GM23338 (cell line): ENCODE measurements at regions not wholly inside any gene's neighbourhood (a gene's known extent, or its start where the extent isn't known, plus 50 kb on each side); places are given as distances from the start of the nearest gene placed in this dataset.

Experiments used
- ATAC-seq: fragments of 200-7000 bp; cut with Tn5 transposase; 3 replicates; pipeline ENCODE4 v1.9.1; 2020
- DNase-seq: peaks from one replicate; pipeline ENCODE4 v3.0.0-alpha.2; 2015; ENCODE audit warnings: low spot score
- H2AFZ ChIP-seq: fragments of 200-600 bp; sonication (generic); 2 replicates; pipeline ENCODE4 v1.8.0; 2016; ENCODE audit warnings: antibody characterized with exemption, mild to moderate bottlenecking, moderate library complexity
- H3F3A ChIP-seq: fragments of 200-600 bp; sonication (generic); replicated peaks from 2 replicates; pipeline ENCODE4 v1.8.0; 2017; ENCODE audit warnings: antibody characterized with exemption, mixed run types, low read depth
- H3K27ac ChIP-seq: fragments of 200-600 bp; sonication (generic); 2 replicates; pipeline ENCODE4 v1.6.1; 2016; ENCODE audit warnings: low read depth
- H3K27me3 ChIP-seq: fragments of 200-600 bp; sonication (generic); 2 replicates; pipeline ENCODE4 v1.8.0; 2016; ENCODE audit warnings: mild to moderate bottlenecking, mixed run types, moderate library complexity; ENCODE audit not compliant: insufficient read depth
- H3K36me3 ChIP-seq: fragments of 200-600 bp; sonication (generic); 2 replicates; pipeline ENCODE4 v1.8.0; 2016; ENCODE audit warnings: mild to moderate bottlenecking; ENCODE audit not compliant: insufficient read depth
- H3K4me1 ChIP-seq: fragments of 200-600 bp; sonication (generic); 2 replicates; pipeline ENCODE4 v1.8.0; 2016; ENCODE audit warnings: mild to moderate bottlenecking, moderate library complexity; ENCODE audit not compliant: insufficient read depth
- H3K4me2 ChIP-seq: fragments of 200-600 bp; sonication (generic); 2 replicates; pipeline ENCODE4 v1.7.1; 2017; ENCODE audit warnings: mixed run types
- H3K4me3 ChIP-seq: fragments of 200-600 bp; sonication (generic); 2 replicates; pipeline ENCODE4 v1.6.1; 2016; ENCODE audit warnings: mixed run types
- H3K79me2 ChIP-seq: fragments of 200-600 bp; sonication (generic); replicated peaks from 2 replicates; pipeline ENCODE4 v1.8.0; 2017; ENCODE audit warnings: mild to moderate bottlenecking; ENCODE audit not compliant: insufficient read depth
- H3K9me2 ChIP-seq: fragments of 200-600 bp; sonication (generic); 2 replicates; pipeline ENCODE4 v1.8.0; 2017; ENCODE audit not compliant: insufficient read depth
- H4K20me1 ChIP-seq: fragments of 200-600 bp; sonication (generic); replicated peaks from 2 replicates; pipeline ENCODE4 v1.8.0; 2017; ENCODE audit warnings: mild to moderate bottlenecking; ENCODE audit not compliant: insufficient read depth
- H3K27ac Mint-ChIP-seq: 2 replicates; pipeline ENCODE4 v1.8.0; 2020; ENCODE audit warnings: inconsistent platforms, mild to moderate bottlenecking, moderate library complexity, mixed read lengths
- H3K27me3 Mint-ChIP-seq: 3 replicates; pipeline ENCODE4 v1.8.0; 2022; ENCODE audit warnings: low read depth, mild to moderate bottlenecking, moderate library complexity, mixed read lengths, inconsistent platforms; ENCODE audit not compliant: insufficient read depth, poor library complexity
- H3K36me3 Mint-ChIP-seq: 3 replicates; pipeline ENCODE4 v1.8.0; 2021; ENCODE audit warnings: low read depth, mild to moderate bottlenecking, inconsistent platforms, moderate library complexity, mixed read lengths
- H3K4me1 Mint-ChIP-seq: 3 replicates; pipeline ENCODE4 v1.8.0; 2020; ENCODE audit warnings: mild to moderate bottlenecking, inconsistent platforms, mixed read lengths
- H3K4me3 Mint-ChIP-seq: 3 replicates; pipeline ENCODE4 v1.8.0; 2021; ENCODE audit warnings: moderate library complexity, mild to moderate bottlenecking, inconsistent platforms, mixed read lengths
- H3K9me3 Mint-ChIP-seq: 3 replicates; pipeline ENCODE4 v1.8.0; 2020; ENCODE audit warnings: moderate library complexity, mild to moderate bottlenecking, inconsistent platforms, mixed read lengths
- CREB1 ChIP-seq: fragments of 250-450 bp; sonication (Bioruptor Pico); IDR thresholded peaks from 2 replicates; pipeline ENCODE4 v1.5.0; 2020; ENCODE audit warnings: low read depth, mild to moderate bottlenecking, moderate library complexity
- EZH2 ChIP-seq: fragments of 200-600 bp; sonication (generic); IDR thresholded peaks from one replicate; pipeline ENCODE4 v1.8.0; 2017; ENCODE audit warnings: antibody characterized with exemption, mild to moderate bottlenecking, low read depth; ENCODE audit not compliant: unreplicated experiment
- EZH2phosphoT487 ChIP-seq: fragments of 200-600 bp; sonication (generic); IDR thresholded peaks from one replicate; pipeline ENCODE4 v1.8.1; 2018; ENCODE audit warnings: antibody characterized with exemption; ENCODE audit not compliant: unreplicated experiment
- JUNB ChIP-seq: IDR thresholded peaks from one replicate; pipeline ENCODE4 v1.6.1; 2016; ENCODE audit warnings: antibody characterized with exemption; ENCODE audit not compliant: unreplicated experiment
- NANOG ChIP-seq: IDR thresholded peaks from 2 replicates; pipeline ENCODE4 v1.6.1; 2016; ENCODE audit warnings: antibody characterized with exemption, borderline replicate concordance
- POLR2AphosphoS5 ChIP-seq: IDR thresholded peaks from 2 replicates; pipeline ENCODE4 v1.6.1; 2016; ENCODE audit warnings: antibody characterized with exemption, low read depth
- STAT1 ChIP-seq: IDR thresholded peaks from one replicate; pipeline ENCODE4 v1.6.1; 2016; ENCODE audit warnings: antibody characterized with exemption; ENCODE audit not compliant: unreplicated experiment
- ZNF114 ChIP-seq: fragments of 250-450 bp; sonication (Bioruptor Pico); IDR thresholded peaks from 2 replicates; pipeline ENCODE4 v1.5.0; 2020; ENCODE audit warnings: mild to moderate bottlenecking, moderate library complexity
- ZNF331 ChIP-seq: fragments of 250-450 bp; sonication (Bioruptor Pico); IDR thresholded peaks from 2 replicates; pipeline ENCODE4 v1.5.0; 2020; ENCODE audit warnings: low read depth, mild to moderate bottlenecking, moderate library complexity
- TF ChIP-seq, protein P1 (sequence below): fragments of 250-450 bp; sonication (Bioruptor Pico); IDR thresholded peaks from 2 replicates; pipeline ENCODE4 v1.5.0; 2020; ENCODE audit warnings: mild to moderate bottlenecking, moderate library complexity
- TF ChIP-seq, protein P2 (sequence below): IDR thresholded peaks from 2 replicates; pipeline ENCODE4 v1.6.1; 2016; ENCODE audit warnings: antibody characterized with exemption
- TF ChIP-seq, protein P3 (sequence below): IDR thresholded peaks from one replicate; pipeline ENCODE4 v1.6.1; 2018; ENCODE audit warnings: antibody characterized with exemption; ENCODE audit not compliant: unreplicated experiment
- TF ChIP-seq, protein P4 (sequence below), 2 experiments: fragments of 200-600 bp in 1 of 2; sonication (generic) in 1 of 2; conservative IDR thresholded peaks; 2 replicates each; pipeline versions ENCODE4 v1.5.1 to v1.6.1; 2016 to 2017; ENCODE audit warnings: antibody characterized with exemption in 2 of 2, low read depth in 2 of 2, mild to moderate bottlenecking in 2 of 2, moderate library complexity in 1 of 2

DNA sequence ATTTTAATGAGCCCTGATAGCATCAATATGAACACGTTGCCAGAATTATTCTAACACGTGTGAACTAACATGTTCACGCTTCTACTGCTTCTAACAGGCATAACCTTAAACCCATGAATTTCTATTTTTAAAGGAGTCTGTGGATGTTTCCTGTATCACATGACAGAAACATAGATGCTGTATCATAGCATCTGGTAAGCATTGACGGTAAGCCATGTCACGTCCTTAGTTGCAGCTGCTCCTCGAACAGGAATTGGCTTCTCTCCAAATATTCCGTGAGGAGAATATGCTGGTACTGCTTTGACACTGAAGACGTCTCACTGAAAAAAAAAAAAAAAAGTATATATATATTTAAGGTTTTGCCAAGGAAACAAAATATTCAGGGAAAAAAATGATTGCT lies 105.1 kb upstream of the MXRA5 start:
- H3K79me2 ChIP-seq = no peaks in the 10 kb centered on the region
- Mint-ChIP-seq H3K27ac (no peak overlapping the region), H3K36me3 (no peaks in the 10 kb centered on the region), H3K27me3 (no peaks in the 10 kb centered on the region), H3K9me3 (peaks cover 2% of the 10 kb centered on the region; the same call in 1 of the 3 replicates), H3K4me3 (no peak overlapping the region), H3K4me1 (no peaks in the 10 kb centered on the region)
- H2AFZ ChIP-seq = no peak overlapping the region
- ATAC-seq (no peak), DNase-seq (no peak)
- no peaks in the 10 kb centered on the region for H3K27me3 ChIP-seq
- H3K4me1 ChIP-seq = no peaks in the 10 kb centered on the region
- H4K20me1 ChIP-seq = no peaks in the 10 kb centered on the region
- no peak overlapping the region for H3K4me3 ChIP-seq
- H3K36me3 ChIP-seq = no peaks in the 10 kb centered on the region
- H3K9me2 ChIP-seq = no peaks in the 10 kb centered on the region
- H3F3A ChIP-seq = no peaks in the 10 kb centered on the region
- no peak overlapping the region for H3K27ac ChIP-seq
- TF ChIP-seq, protein P1, sequence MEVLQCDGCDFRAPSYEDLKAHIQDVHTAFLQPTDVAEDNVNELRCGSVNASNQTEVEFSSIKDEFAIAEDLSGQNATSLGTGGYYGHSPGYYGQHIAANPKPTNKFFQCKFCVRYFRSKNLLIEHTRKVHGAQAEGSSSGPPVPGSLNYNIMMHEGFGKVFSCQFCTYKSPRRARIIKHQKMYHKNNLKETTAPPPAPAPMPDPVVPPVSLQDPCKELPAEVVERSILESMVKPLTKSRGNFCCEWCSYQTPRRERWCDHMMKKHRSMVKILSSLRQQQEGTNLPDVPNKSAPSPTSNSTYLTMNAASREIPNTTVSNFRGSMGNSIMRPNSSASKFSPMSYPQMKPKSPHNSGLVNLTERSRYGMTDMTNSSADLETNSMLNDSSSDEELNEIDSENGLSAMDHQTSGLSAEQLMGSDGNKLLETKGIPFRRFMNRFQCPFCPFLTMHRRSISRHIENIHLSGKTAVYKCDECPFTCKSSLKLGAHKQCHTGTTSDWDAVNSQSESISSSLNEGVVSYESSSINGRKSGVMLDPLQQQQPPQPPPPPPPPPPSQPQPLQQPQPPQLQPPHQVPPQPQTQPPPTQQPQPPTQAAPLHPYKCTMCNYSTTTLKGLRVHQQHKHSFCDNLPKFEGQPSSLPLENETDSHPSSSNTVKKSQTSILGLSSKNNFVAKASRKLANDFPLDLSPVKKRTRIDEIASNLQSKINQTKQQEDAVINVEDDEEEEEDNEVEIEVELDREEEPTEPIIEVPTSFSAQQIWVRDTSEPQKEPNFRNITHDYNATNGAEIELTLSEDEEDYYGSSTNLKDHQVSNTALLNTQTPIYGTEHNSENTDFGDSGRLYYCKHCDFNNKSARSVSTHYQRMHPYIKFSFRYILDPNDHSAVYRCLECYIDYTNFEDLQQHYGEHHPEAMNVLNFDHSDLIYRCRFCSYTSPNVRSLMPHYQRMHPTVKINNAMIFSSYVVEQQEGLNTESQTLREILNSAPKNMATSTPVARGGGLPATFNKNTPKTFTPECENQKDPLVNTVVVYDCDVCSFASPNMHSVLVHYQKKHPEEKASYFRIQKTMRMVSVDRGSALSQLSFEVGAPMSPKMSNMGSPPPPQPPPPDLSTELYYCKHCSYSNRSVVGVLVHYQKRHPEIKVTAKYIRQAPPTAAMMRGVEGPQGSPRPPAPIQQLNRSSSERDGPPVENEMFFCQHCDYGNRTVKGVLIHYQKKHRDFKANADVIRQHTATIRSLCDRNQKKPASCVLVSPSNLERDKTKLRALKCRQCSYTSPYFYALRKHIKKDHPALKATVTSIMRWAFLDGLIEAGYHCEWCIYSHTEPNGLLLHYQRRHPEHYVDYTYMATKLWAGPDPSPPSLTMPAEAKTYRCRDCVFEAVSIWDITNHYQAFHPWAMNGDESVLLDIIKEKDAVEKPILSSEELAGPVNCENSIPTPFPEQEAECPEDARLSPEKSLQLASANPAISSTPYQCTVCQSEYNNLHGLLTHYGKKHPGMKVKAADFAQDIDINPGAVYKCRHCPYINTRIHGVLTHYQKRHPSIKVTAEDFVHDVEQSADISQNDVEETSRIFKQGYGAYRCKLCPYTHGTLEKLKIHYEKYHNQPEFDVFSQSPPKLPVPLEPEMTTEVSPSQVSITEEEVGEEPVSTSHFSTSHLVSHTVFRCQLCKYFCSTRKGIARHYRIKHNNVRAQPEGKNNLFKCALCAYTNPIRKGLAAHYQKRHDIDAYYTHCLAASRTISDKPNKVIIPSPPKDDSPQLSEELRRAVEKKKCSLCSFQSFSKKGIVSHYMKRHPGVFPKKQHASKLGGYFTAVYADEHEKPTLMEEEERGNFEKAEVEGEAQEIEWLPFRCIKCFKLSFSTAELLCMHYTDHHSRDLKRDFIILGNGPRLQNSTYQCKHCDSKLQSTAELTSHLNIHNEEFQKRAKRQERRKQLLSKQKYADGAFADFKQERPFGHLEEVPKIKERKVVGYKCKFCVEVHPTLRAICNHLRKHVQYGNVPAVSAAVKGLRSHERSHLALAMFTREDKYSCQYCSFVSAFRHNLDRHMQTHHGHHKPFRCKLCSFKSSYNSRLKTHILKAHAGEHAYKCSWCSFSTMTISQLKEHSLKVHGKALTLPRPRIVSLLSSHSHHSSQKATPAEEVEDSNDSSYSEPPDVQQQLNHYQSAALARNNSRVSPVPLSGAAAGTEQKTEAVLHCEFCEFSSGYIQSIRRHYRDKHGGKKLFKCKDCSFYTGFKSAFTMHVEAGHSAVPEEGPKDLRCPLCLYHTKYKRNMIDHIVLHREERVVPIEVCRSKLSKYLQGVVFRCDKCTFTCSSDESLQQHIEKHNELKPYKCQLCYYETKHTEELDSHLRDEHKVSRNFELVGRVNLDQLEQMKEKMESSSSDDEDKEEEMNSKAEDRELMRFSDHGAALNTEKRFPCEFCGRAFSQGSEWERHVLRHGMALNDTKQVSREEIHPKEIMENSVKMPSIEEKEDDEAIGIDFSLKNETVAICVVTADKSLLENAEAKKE (CRISPR knock-in tag) = no peak
- TF ChIP-seq EZH2 (no peak), POLR2AphosphoS5 (no peak), ZNF331 (no peak), ZNF114 (no peak), JUNB (no peak), NANOG (no peak), EZH2phosphoT487 (no peak), STAT1 (no peak), CREB1 (CRISPR knock-in tag) (no peak)
- TF ChIP-seq, protein P2, sequence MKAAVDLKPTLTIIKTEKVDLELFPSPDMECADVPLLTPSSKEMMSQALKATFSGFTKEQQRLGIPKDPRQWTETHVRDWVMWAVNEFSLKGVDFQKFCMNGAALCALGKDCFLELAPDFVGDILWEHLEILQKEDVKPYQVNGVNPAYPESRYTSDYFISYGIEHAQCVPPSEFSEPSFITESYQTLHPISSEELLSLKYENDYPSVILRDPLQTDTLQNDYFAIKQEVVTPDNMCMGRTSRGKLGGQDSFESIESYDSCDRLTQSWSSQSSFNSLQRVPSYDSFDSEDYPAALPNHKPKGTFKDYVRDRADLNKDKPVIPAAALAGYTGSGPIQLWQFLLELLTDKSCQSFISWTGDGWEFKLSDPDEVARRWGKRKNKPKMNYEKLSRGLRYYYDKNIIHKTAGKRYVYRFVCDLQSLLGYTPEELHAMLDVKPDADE = no peak
- TF ChIP-seq, protein P3, sequence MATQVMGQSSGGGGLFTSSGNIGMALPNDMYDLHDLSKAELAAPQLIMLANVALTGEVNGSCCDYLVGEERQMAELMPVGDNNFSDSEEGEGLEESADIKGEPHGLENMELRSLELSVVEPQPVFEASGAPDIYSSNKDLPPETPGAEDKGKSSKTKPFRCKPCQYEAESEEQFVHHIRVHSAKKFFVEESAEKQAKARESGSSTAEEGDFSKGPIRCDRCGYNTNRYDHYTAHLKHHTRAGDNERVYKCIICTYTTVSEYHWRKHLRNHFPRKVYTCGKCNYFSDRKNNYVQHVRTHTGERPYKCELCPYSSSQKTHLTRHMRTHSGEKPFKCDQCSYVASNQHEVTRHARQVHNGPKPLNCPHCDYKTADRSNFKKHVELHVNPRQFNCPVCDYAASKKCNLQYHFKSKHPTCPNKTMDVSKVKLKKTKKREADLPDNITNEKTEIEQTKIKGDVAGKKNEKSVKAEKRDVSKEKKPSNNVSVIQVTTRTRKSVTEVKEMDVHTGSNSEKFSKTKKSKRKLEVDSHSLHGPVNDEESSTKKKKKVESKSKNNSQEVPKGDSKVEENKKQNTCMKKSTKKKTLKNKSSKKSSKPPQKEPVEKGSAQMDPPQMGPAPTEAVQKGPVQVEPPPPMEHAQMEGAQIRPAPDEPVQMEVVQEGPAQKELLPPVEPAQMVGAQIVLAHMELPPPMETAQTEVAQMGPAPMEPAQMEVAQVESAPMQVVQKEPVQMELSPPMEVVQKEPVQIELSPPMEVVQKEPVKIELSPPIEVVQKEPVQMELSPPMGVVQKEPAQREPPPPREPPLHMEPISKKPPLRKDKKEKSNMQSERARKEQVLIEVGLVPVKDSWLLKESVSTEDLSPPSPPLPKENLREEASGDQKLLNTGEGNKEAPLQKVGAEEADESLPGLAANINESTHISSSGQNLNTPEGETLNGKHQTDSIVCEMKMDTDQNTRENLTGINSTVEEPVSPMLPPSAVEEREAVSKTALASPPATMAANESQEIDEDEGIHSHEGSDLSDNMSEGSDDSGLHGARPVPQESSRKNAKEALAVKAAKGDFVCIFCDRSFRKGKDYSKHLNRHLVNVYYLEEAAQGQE = no peak
- TF ChIP-seq, protein P4, sequence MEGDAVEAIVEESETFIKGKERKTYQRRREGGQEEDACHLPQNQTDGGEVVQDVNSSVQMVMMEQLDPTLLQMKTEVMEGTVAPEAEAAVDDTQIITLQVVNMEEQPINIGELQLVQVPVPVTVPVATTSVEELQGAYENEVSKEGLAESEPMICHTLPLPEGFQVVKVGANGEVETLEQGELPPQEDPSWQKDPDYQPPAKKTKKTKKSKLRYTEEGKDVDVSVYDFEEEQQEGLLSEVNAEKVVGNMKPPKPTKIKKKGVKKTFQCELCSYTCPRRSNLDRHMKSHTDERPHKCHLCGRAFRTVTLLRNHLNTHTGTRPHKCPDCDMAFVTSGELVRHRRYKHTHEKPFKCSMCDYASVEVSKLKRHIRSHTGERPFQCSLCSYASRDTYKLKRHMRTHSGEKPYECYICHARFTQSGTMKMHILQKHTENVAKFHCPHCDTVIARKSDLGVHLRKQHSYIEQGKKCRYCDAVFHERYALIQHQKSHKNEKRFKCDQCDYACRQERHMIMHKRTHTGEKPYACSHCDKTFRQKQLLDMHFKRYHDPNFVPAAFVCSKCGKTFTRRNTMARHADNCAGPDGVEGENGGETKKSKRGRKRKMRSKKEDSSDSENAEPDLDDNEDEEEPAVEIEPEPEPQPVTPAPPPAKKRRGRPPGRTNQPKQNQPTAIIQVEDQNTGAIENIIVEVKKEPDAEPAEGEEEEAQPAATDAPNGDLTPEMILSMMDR (conservative IDR thresholded peaks at IDR 0.05; ENCODE audit: low read depth in 2 of 2) = no peak
- no peak overlapping the region for H3K4me2 ChIP-seq
